Caco-2 (cell line): ENCODE measurements at regions not wholly inside any gene's neighbourhood (a gene's known extent, or its start where the extent isn't known, plus 50 kb on each side); places are given as distances from the start of the nearest gene placed in this dataset.

Experiments used
- BruUV-seq: library from RNA; stranded (reverse); fragments of 400-500 nt; replicated peaks from 2 replicates; lab custom pipeline; 2021; lab: Mats Ljungman, UMichigan
- CTCF ChIA-PET: fragments of 300-600 bp; sonication (Branson Sonifier 250); formaldehyde crosslinking; loops from one replicate; lab custom pipeline; 2022; ENCODE audit warnings: antibody characterized with exemption; lab: Charles Lee
- POLR2A ChIA-PET: fragments of 300-600 bp; sonication (Branson Sonifier 250); formaldehyde crosslinking; loops from one replicate; lab custom pipeline; 2022; ENCODE audit warnings: antibody characterized with exemption; lab: Charles Lee
- DNase-seq, 2 experiments: peaks; one replicate each; pipeline versions ENCODE4 v3.0.0 to v3.0.0-alpha.2; 2020 to 2022
- H3K27me3 ChIP-seq: replicated peaks from 2 replicates; pipeline ENCODE4 v1.6.0; 2011; ENCODE audit warnings: low read length; ENCODE audit not compliant: control insufficient read depth, insufficient read depth
- H3K36me3 ChIP-seq: 2 replicates; pipeline ENCODE4 v1.5.1; 2011; ENCODE audit warnings: low read length; ENCODE audit not compliant: control insufficient read depth, insufficient read depth
- H3K4me1 ChIP-seq: fragments of 250-450 bp; sonication (Bioruptor Pico); 2 replicates; pipeline ENCODE4 v1.5.1; 2020; ENCODE audit warnings: mild to moderate bottlenecking
- H3K4me3 ChIP-seq: 2 replicates; pipeline ENCODE4 v1.5.1; 2011; ENCODE audit warnings: low read depth, mild to moderate bottlenecking, control low read depth, low read length
- H3K9me3 ChIP-seq: fragments of 250-450 bp; sonication (Bioruptor Pico); 2 replicates; pipeline ENCODE4 v1.5.1; 2020; ENCODE audit warnings: mild to moderate bottlenecking, moderate library complexity
- H3K27ac Mint-ChIP-seq: one replicate; pipeline ENCODE4 v1.8.0; 2022; ENCODE audit warnings: mixed read lengths; ENCODE audit not compliant: unreplicated experiment
- H3K27me3 Mint-ChIP-seq: one replicate; pipeline ENCODE4 v1.8.0; 2022; ENCODE audit warnings: mixed read lengths; ENCODE audit not compliant: insufficient read depth, unreplicated experiment
- H3K36me3 Mint-ChIP-seq: one replicate; pipeline ENCODE4 v1.8.0; 2022; ENCODE audit warnings: mild to moderate bottlenecking, mixed read lengths; ENCODE audit not compliant: insufficient read depth, unreplicated experiment
- H3K4me1 Mint-ChIP-seq: one replicate; pipeline ENCODE4 v1.8.0; 2022; ENCODE audit warnings: low read depth, mixed read lengths; ENCODE audit not compliant: unreplicated experiment
- H3K4me3 Mint-ChIP-seq: one replicate; pipeline ENCODE4 v1.8.0; 2022; ENCODE audit warnings: mild to moderate bottlenecking, moderate library complexity, mixed read lengths; ENCODE audit not compliant: unreplicated experiment
- H3K9me3 Mint-ChIP-seq: one replicate; pipeline ENCODE4 v1.8.0; 2022; ENCODE audit warnings: mixed read lengths; ENCODE audit not compliant: unreplicated experiment
- CTCF ChIP-seq, 2 experiments: fragments of 200-600 bp in 1 of 2; IDR thresholded peaks; 1 replicate in 1 of 2; 2 replicates in 1 of 2; pipeline versions ENCODE4 v1.5.1 to v1.8.0; 2011 to 2022; ENCODE audit warnings: antibody characterized with exemption in 1 of 2, control low read depth in 1 of 2, inconsistent platforms in 1 of 2, low read depth in 1 of 2, low read length in 1 of 2, mild to moderate bottlenecking in 1 of 2, moderate library complexity in 1 of 2; ENCODE audit not compliant: insufficient read depth in 1 of 2, severe bottlenecking in 1 of 2, unreplicated experiment in 1 of 2
- intact Hi-C: fragments of 100-400 bp; cut with micrococcal nuclease; formaldehyde crosslinking; loops from one replicate; pipeline ENCODE4 v1.10.0; 2022; ENCODE audit not compliant: unreplicated experiment

GRCh38 chr7:113207441-113207840 is 89.1 kb upstream of the SMIM30 start:
- no TSS peak for BruUV-seq
- no peaks in the 10 kb centered on the region for H3K4me1 ChIP-seq
- Mint-ChIP-seq H3K4me3 (no peak overlapping the region), H3K27me3 (peaks cover 1% of the 10 kb centered on the region), H3K9me3 (no peaks in the 10 kb centered on the region), H3K36me3 (no peaks in the 10 kb centered on the region), H3K27ac (no peak overlapping the region), H3K4me1 (no peaks in the 10 kb centered on the region)
- POLR2A ChIA-PET, result no interaction called here
- no peaks in the 10 kb centered on the region for H3K9me3 ChIP-seq
- DNase-seq, result no peak
- no peak overlapping the region for H3K4me3 ChIP-seq
- H3K36me3 ChIP-seq, result no peaks in the 10 kb centered on the region
- TF ChIP-seq CTCF (IDR thresholded peaks at IDR 0.05; ENCODE audit: insufficient read depth in 1 of 2, low read depth in 1 of 2, low read length in 1 of 2, severe bottlenecking in 1 of 2, unreplicated experiment in 1 of 2), result no peak
- CTCF ChIA-PET, result no interaction called here
- H3K27me3 ChIP-seq, result no peaks in the 10 kb centered on the region
- intact Hi-C loops, result no loop called here

GRCh38 chr7:113204415-113204814 is 86.1 kb upstream of the SMIM30 start:
- TF ChIP-seq CTCF (IDR thresholded peaks at IDR 0.05; ENCODE audit: insufficient read depth in 1 of 2, low read depth in 1 of 2, low read length in 1 of 2, severe bottlenecking in 1 of 2, unreplicated experiment in 1 of 2), result no peak
- no peaks in the 10 kb centered on the region for H3K36me3 ChIP-seq
- peaks cover 6% of the 10 kb centered on the region for H3K27me3 Mint-ChIP-seq
- no peaks in the 10 kb centered on the region for H3K27me3 ChIP-seq
- ChIA-PET CTCF (no interaction called here), POLR2A (no interaction called here)
- intact Hi-C loops, result no loop called here
- no peaks in the 10 kb centered on the region for H3K4me1 ChIP-seq
- DNase-seq, result no peak
- H3K4me1 Mint-ChIP-seq, result no peaks in the 10 kb centered on the region
- no TSS peak for BruUV-seq
- H3K9me3 ChIP-seq, result no peaks in the 10 kb centered on the region
- H3K4me3 ChIP-seq, result no peak overlapping the region
- H3K9me3 Mint-ChIP-seq, result no peaks in the 10 kb centered on the region
- H3K4me3 Mint-ChIP-seq, result no peak overlapping the region
- H3K36me3 Mint-ChIP-seq, result no peaks in the 10 kb centered on the region
- H3K27ac Mint-ChIP-seq, result no peak overlapping the region

GRCh38 chr7:113202284-113202683 is 83.9 kb upstream of the SMIM30 start:
- no peak overlapping the region for H3K27ac Mint-ChIP-seq
- H3K4me1 ChIP-seq, result no peaks in the 10 kb centered on the region
- no peaks in the 10 kb centered on the region for H3K9me3 Mint-ChIP-seq
- BruUV-seq, result no TSS peak
- no peaks in the 10 kb centered on the region for H3K9me3 ChIP-seq
- POLR2A ChIA-PET, result no interaction called here
- no peak for TF ChIP-seq CTCF (IDR thresholded peaks at IDR 0.05; ENCODE audit: insufficient read depth in 1 of 2, low read depth in 1 of 2, low read length in 1 of 2, severe bottlenecking in 1 of 2, unreplicated experiment in 1 of 2)
- CTCF ChIA-PET, result no interaction called here
- H3K27me3 Mint-ChIP-seq, result peaks cover 6% of the 10 kb centered on the region
- H3K36me3 ChIP-seq, result no peaks in the 10 kb centered on the region
- no peaks in the 10 kb centered on the region for H3K4me1 Mint-ChIP-seq
- no peak overlapping the region for H3K4me3 Mint-ChIP-seq
- H3K4me3 ChIP-seq, result no peak overlapping the region
- no peaks in the 10 kb centered on the region for H3K27me3 ChIP-seq
- DNase-seq, result no peak
- intact Hi-C loops, result no loop called here
- no peaks in the 10 kb centered on the region for H3K36me3 Mint-ChIP-seq
